ACHN (cell line): ENCODE measurements at regions not wholly inside any gene's neighbourhood (a gene's known extent, or its start where the extent isn't known, plus 50 kb on each side); places are given as distances from the start of the nearest gene placed in this dataset.

Source experiments
- DNase-seq: peaks from one replicate; pipeline ENCODE4 v3.0.0-alpha.2; 2015
- in situ Hi-C: cut with HindIII; loops from 2 replicates; pipeline ENCODE4 v1.10.0; 2017; ENCODE audit warnings: low sequenced_read_pairs, low pct_ligation_motif_present, low pct_unique_long_range_greater_than_20kb

- in situ Hi-C loops, result no loop called here
- no peak for DNase-seq
Measured at GRCh38 chr22:49176956-49177355, 650.7 kb downstream of the BRD1 start.

DNA sequence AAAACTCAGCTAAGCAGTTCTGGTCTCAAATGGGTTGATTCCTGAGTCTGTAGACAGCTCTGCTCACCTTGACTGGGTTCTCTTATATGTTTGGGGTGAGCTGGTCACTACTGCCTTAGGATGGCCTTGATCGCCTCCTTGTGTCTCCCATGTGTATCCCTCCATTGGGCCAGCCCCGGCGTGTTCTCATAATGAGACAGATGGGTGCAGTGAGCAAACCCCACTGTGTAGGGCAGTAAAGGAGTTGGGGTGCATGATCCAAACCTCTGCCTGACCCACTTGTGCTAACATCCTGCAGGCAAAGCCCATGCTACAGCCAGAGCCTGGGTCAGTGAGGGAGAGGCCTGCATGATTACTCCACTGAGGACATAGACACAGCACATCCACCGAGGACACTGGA lies 657.6 kb downstream of the BRD1 start:
- in situ Hi-C loops, result no loop called here
- DNase-seq, result no peak

- DNase-seq, result no peak
- in situ Hi-C loops, result no loop called here
Measured at GRCh38 chr22:49169074-49169744, 658.5 kb downstream of the BRD1 start.

- DNase-seq, result no peak
- in situ Hi-C loops, result no loop called here
Measured at GRCh38 chr22:49168219-49168813, 659.4 kb downstream of the BRD1 start.

DNA sequence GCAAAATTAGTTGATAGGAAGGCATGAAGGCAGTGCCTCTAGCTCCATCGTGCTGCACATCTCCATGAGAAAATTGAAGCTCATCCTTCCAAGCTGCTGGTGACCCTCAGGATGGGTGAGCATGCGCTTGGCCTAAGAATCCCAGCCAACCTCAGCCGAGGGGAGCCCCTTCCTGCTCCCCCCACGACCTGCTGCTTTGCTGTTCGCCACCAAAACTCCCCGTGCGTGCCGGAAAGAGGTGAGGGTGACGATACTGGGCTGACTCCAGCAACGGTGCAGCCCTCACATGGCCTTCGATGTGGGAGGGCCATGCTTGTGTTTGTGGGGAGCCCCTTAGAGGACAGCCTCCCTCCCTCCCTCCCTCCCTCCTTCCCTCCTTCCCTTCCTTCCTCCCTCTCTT lies 660.9 kb downstream of the BRD1 start:
- DNase-seq, result no peak
- in situ Hi-C loops, result no loop called here

DNA sequence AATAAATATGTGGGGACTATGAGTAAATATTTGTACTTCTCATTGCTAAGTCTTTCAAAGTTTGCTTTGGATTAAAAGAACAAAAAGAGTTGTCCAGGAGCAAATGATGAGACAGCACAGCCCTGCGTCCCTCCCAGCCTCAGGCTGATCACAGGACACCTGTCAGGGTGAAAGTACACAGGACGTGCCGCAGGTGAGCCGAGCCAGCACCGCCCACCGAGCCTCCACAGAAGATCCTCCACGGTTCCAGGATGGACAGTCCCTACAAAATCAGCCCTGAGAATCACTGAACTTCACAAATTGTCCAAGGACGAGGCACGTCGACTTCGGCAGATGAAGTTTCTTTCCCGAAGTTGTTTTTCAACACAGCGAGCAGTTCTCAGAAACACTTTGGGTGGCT lies 661.5 kb downstream of the BRD1 start:
- in situ Hi-C loops, result no loop called here
- DNase-seq, result no peak

DNA sequence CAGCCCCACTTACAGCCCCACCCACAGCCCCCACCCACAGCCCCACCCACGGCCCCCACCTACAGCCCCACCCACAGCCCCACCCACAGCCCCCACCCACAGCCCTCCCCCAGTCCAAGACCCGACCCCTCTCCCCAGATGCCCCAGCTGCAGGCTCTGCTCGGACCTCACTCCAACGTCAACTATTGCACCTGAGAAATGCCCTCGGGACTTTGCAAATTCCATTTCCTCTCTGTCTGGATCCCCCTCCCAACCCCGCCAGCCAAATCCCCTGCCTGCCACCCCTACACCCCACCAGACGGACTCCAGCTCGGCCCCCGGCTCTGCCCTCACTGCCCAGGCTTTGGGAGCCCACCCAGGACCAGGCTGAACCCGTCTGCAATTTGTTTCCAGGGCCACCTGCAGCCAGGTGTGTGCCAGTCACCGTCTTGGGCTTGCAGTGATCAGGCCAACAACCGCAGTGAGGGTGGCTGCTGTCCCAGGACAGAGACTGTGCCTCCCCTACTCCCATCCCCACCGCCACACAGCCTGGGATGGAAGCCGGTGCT lies 662.8 kb downstream of the BRD1 start:
- no peak for DNase-seq
- in situ Hi-C loops, result no loop called here

GRCh38 chr22:49163960-49164690 lies 663.5 kb downstream of the BRD1 start:
- in situ Hi-C loops, result no loop called here
- no peak for DNase-seq

DNA sequence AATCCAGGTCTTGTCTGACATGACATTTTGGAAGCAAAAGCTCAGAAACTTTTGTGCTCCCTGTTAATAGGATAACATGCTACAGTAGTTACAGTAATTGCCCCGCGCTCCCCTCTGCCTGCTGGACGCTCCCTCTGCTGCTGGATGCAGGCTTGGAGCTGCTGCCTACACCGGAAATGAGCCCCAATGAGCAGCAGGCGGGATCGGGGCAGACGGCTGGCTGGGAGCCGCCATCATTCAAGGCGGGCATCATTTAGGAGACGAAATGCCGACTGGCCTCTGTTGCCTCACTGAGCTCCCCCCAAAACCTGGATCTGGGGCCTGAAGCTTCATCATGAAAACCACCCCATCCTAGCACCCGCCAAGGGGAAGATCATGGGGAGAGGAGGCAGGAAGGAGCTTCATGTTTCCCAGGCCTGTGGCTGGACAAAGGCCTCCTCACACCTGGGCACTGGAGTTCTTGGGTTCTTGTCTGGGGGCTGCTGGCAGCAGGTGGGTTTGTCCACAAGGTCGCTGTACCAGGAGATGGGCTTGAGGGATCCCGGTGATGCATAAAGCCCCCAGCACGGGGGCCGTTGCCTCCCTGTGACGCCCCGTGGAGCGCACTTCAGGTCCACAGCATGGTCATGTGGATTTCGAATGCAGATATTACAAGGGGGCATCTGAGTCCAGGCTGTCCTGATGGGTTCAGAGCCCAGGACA lies 664.3 kb downstream of the BRD1 start:
- in situ Hi-C loops, result no loop called here
- no peak for DNase-seq

GRCh38 chr22:49162841-49163240 lies 664.8 kb downstream of the BRD1 start:
- in situ Hi-C loops, result no loop called here
- no peak for DNase-seq

DNA sequence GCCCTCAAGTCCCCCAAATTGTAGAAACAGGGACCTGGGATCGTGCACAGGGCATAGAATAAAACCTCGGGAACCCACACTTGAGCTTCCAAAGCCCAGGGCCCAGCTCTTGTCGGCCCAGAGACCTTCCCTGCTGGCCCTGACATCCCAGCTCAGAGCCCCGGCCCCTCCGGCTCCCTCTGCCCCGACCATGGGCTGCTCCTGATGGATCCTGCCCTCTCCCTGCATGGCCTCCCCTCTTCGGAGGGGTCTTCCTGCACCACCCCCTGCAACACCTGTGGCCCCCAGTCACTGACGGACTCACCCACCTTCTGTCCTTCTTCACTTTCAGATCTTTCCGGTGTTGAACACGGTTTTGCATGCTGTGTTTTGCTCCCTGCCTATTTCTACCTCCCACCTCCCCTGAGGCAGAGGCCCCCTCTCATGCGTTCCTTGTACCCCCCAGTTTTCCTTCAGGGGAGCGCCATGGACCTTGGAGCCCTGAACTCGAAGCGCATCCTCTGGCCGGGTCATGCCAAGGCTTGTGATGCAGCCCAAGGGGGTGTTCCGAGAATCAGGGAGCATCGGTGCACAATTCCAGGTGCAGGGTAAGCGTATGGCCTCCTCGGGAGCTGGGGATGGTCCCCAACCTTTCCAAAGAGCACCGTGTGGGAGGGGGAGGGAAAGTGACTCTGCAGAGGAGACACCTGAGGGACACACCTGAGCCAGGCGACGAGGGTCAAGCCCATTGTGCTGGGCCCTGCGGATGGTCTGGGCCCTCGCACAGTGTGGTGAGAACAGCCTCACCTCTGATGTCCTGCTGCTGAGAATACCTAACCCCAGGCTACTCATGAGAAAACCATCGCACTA lies 666.4 kb downstream of the BRD1 start:
- in situ Hi-C loops, result no loop called here

DNA sequence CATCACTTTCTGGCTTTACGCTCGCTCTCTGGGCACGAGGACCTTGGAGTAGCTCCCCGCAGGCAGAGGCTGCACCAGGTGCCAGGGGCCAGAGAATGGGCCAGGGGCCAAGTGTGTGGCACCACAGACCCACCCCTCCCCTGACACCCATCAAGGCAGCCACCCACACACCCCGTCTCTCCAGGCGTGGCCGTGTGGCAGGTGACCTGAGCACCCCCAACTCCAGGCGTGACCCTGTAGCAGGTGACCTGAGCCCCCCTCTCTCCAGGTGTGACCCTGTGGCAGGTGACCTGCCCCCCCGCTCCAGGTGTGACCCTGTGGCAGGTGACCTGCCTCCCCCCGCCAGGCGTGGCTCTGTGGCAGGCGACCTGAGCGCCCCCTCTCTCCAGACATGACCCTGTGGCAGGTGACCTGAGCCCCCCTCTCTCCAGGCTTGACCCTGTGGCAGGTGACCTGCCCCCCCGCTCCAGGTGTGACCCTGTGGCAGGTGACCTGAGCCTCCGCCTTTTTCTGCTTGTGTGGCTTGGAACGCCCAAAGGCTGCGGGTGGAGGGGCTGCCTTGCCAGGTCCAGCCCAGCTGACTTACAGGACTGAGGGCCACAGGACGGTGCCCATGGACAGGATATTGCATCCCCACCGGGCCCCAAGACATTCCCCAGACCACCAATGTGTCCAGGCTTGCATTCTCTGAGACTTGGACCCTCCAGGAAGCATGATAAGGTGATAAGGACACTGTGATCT lies 667.2 kb downstream of the BRD1 start:
- DNase-seq, result no peak
- in situ Hi-C loops, result no loop called here

More for the DNA sequence above, 666.4 kb downstream of the BRD1 start:
- no peak for DNase-seq

DNA sequence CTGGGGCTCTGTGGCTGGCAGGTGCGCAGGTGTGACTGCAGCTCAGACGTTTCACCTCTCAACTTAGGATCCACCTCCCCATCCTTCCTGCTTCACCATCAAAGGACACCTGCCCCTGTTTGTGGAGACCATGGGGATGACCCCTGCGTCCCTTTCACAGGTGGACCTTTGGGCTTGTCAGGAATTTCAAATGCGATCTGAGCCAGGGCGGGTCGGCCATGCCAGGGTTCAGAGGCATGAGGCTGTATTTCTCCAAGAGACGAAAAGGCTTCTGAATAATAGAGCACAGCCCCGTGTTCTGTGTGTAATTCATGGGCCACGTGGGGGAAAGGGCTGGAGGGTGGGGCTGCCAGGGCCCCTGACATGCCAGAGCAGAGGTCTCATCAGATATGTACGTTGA lies 668.0 kb downstream of the BRD1 start:
- in situ Hi-C loops, result no loop called here
- no peak for DNase-seq

GRCh38 chr22:49158741-49159564 lies 668.7 kb downstream of the BRD1 start:
- no peak for DNase-seq
- in situ Hi-C loops, result no loop called here

DNA sequence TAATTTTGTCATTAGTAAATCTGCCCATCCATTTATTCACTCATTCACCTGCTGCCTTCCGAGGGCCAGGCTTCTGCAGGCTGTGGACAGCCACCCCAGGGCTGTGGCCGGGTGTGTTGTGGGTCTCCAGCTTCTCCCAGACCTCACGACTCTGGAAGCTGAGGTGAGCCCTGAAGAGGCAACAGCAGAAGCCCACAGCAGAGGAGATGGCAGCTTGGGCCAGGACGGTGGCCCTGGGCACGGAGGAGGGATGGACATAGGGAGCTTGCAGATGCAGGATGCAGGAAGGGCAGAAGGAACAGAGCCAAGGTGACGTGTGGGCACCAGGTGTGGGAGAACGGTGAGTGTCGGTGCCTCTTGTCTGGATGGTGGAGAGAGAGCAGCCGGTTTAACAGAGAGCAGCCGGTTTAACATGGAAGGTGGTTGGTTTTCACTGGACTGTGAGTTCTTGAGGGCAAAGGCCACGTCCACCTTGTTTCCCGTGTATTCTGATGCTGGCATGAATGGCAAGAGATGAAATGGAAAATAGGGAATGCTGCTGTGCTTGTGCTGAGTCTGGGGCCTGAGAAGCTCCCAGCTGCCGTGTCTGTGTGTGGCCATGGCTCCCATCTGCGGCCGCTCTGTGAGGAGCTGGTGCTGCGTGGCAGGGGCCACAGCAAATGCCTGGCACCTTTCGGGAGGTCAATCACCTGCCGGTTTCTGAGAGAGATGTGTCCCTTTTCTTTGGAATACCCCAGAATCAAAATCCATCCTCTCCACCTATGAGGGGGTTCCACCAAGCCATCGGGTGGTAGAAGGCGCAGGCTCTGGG lies 669.9 kb downstream of the BRD1 start:
- DNase-seq, result no peak
- in situ Hi-C loops, result no loop called here

- no peak for DNase-seq
- in situ Hi-C loops, result no loop called here
Measured at GRCh38 chr22:49156662-49157285, 670.9 kb downstream of the BRD1 start.
